ENCODE measurements at regions not wholly inside any gene's neighbourhood (a gene's known extent, or its start where the extent isn't known, plus 50 kb on each side); places are given as distances from the start of the nearest gene placed in this dataset.

DNA sequence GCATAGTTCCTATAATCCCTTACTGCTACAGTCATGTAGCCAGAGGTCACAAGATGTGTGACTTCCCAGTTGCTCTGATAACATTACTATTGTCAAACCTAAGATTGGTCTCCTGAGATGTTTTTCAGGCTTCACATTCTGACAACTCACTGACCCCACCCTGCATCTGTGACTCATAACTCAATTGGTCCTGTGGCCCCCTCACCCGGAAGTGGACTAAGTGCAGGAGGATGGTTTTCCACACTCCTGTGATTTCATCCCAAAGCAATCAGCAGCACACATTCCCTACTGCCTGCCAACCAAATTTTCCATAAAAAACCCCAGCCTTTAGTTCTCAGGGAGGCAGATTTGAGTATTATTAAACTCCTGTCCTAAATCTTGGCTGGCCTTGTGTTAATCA, 564.9 kb upstream of the ZNF385D start:
- Histone ChIP-seq H3K27me3 (no peaks in the 10 kb centered on the region), H3K9me3 (no peaks in the 10 kb centered on the region), H3K4me3 (no peak overlapping the region), H3K36me3 (no peaks in the 10 kb centered on the region), H3K27ac (no peak overlapping the region), H3K4me1 (no peaks in the 10 kb centered on the region)
- 43 to 100% methylated on average over 1 of the region's 1 CpG for WGBS, 2 donors (ENCODE audit: low coverage in 1 of 2)
- ATAC-seq = peak; percentile 19
- no peak for TF ChIP-seq EP300 (IDR thresholded peaks at IDR 0.05)

DNA sequence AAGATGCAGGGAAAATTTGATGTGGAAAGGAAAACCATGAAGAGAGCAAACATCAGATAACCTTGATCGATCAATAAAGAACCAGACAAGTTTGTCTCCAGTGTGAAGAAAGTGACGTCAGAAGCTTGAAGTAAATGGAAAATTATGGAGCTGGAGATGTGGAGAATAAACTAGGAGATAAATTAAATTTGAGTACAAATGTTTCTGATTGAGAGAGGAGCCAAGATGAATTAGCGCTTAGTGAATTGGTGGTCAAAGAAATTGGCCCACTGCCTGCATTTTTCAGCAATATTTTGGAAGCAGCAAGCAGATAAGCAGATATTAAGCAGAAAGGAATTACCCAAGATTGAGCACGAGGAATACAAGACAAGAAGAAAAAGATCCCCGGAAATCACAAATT, 567.3 kb upstream of the ZNF385D start:
- Histone ChIP-seq H3K4me1 (no peaks in the 10 kb centered on the region), H3K4me3 (no peak overlapping the region), H3K27me3 (no peaks in the 10 kb centered on the region), H3K36me3 (no peaks in the 10 kb centered on the region), H3K9me3 (no peaks in the 10 kb centered on the region), H3K27ac (no peak overlapping the region)
- no peak for ATAC-seq
- 52 to 74% methylated on average over 4 to 5 of the region's 5 CpGs for WGBS, 2 donors (ENCODE audit: low coverage in 1 of 2)
- no peak for TF ChIP-seq POLR2AphosphoS5 (IDR thresholded peaks at IDR 0.05)
- no peak for TF ChIP-seq EP300 (IDR thresholded peaks at IDR 0.05)
- TF ChIP-seq POLR2A (IDR thresholded peaks at IDR 0.05) = no peak
- TF ChIP-seq, protein P1, sequence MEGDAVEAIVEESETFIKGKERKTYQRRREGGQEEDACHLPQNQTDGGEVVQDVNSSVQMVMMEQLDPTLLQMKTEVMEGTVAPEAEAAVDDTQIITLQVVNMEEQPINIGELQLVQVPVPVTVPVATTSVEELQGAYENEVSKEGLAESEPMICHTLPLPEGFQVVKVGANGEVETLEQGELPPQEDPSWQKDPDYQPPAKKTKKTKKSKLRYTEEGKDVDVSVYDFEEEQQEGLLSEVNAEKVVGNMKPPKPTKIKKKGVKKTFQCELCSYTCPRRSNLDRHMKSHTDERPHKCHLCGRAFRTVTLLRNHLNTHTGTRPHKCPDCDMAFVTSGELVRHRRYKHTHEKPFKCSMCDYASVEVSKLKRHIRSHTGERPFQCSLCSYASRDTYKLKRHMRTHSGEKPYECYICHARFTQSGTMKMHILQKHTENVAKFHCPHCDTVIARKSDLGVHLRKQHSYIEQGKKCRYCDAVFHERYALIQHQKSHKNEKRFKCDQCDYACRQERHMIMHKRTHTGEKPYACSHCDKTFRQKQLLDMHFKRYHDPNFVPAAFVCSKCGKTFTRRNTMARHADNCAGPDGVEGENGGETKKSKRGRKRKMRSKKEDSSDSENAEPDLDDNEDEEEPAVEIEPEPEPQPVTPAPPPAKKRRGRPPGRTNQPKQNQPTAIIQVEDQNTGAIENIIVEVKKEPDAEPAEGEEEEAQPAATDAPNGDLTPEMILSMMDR (IDR thresholded peaks at IDR 0.05) = no peak

DNA sequence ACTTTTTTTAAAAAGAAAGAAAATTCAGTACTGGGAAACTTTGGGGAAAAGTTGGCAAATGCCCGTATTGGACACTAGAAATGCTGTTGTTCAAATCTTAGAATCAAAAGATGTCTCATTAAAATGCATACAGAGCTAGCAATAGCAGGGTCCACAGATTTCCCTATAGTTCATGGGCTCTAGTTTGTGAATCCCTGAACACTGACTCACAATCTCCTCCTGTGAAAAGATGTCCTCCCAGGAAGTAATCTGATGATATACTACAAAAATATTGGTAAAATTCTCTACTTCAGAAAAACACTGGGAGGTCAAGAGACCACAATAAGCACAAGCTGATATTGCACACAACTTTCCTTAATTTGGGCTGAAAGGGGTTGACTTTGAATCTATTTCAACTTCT, 568.4 kb upstream of the ZNF385D start:
- TF ChIP-seq POLR2A (IDR thresholded peaks at IDR 0.05) = no peak
- WGBS, 2 donors (ENCODE audit: low coverage in 1 of 2) = 62 to 81% methylated on average over 1 of the region's 1 CpG
- H3K4me3 ChIP-seq = no peak overlapping the region
- no peaks in the 10 kb centered on the region for H3K36me3 ChIP-seq
- no peaks in the 10 kb centered on the region for H3K9me3 ChIP-seq
- ATAC-seq = no peak
- no peaks in the 10 kb centered on the region for H3K27me3 ChIP-seq
- no peaks in the 10 kb centered on the region for H3K4me1 ChIP-seq
- H3K27ac ChIP-seq = no peak overlapping the region

DNA sequence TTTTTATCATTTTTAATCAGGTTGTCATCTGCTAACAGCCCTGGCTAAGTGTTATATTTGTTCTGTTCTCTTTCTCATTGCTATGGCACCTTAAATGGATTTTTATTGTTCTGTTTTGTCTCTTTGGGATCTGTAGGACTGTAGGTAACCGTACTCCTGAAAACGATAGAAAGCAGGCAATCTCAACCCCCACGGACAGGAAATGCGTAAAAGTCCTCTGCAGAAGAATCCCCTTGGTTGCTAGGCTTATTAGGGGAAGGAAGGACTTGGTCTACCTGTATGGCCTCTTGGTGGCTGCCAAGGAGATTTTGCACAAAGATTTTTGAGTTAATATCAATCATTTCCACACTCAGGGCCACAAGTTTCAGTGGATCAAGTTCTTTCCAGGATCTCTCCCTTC, 571.9 kb upstream of the ZNF385D start:
- Histone ChIP-seq H3K4me3 (no peak overlapping the region), H3K36me3 (no peaks in the 10 kb centered on the region), H3K9me3 (no peaks in the 10 kb centered on the region), H3K4me1 (no peaks in the 10 kb centered on the region), H3K27ac (no peak overlapping the region), H3K27me3 (no peaks in the 10 kb centered on the region)
- TF ChIP-seq, protein P1 (IDR thresholded peaks at IDR 0.05) = no peak
- TF ChIP-seq EP300 (IDR thresholded peaks at IDR 0.05) (no peak), POLR2AphosphoS5 (IDR thresholded peaks at IDR 0.05) (no peak), POLR2A (IDR thresholded peaks at IDR 0.05) (no peak)
- 68% methylated on average over 4 of the region's 4 CpGs; no CpG with 5 or more reads in 1 of the 2 donors for WGBS, 2 donors (ENCODE audit: low coverage in 1 of 2)
- no peak for ATAC-seq

DNA sequence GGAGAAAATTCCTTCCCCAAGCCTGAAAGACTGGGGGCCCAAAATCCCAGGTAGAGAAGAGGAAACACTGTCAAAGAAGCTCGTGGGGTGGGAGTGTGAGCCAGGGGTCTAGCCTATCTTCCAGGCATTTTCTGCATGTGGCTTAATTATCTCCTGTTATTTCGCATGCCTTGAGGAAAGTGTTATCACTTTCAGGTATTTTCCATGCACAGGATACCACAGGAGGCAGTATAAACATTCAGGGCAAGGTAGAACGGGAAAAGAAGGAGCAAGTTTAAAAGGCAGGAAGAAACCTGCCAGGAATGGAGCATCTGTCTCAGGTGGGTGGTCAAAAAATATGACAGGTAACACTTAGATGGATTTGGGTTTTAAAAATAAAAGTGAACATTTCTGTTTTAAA, 575.3 kb upstream of the ZNF385D start:
- Histone ChIP-seq H3K27ac (no peak overlapping the region), H3K4me3 (no peak overlapping the region), H3K9me3 (no peaks in the 10 kb centered on the region), H3K36me3 (no peaks in the 10 kb centered on the region), H3K27me3 (no peaks in the 10 kb centered on the region), H3K4me1 (no peaks in the 10 kb centered on the region)
- TF ChIP-seq, protein P1 (IDR thresholded peaks at IDR 0.05) = no peak
- TF ChIP-seq POLR2A (IDR thresholded peaks at IDR 0.05) (no peak), POLR2AphosphoS5 (IDR thresholded peaks at IDR 0.05) (no peak), EP300 (IDR thresholded peaks at IDR 0.05) (no peak)
- ATAC-seq = no peak
- WGBS, 2 donors (ENCODE audit: low coverage in 1 of 2) = 70 to 100% methylated on average over 3 of the region's 3 CpGs

DNA sequence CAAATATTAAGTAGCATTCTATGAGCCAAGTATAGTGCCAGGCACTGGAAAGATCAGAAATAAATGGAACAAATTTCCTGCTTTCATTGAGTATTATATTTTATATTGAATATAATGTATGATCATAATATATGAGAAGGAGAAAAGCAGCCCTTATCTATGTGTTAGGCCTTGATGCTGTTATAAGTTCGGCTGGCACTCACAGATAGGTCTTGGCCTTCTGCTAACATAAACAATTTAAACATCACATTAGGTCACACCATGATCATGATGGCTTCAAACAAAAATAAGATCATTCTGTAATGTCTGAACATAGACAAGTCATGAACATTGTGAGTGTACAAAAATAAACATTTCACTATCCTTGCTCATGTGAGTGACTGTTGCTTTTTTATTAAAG, 584.0 kb upstream of the ZNF385D start:
- 69 to 73% methylated on average over 1 of the region's 1 CpG for WGBS, 2 donors (ENCODE audit: low coverage in 1 of 2)
- Histone ChIP-seq H3K27ac (no peak overlapping the region), H3K9me3 (no peaks in the 10 kb centered on the region), H3K27me3 (no peaks in the 10 kb centered on the region), H3K36me3 (no peaks in the 10 kb centered on the region), H3K4me1 (peaks cover 0 to 3% (median 0%) of the 10 kb centered on the region in 3 donors), H3K4me3 (no peak overlapping the region)
- TF ChIP-seq POLR2AphosphoS5 (IDR thresholded peaks at IDR 0.05) = no peak
- no peak for TF ChIP-seq POLR2A (IDR thresholded peaks at IDR 0.05)
- ATAC-seq = no peak

Data from gastroesophageal sphincter (tissue), 4 donors.